PC-9 (cell line): ENCODE measurements at regions not wholly inside any gene's neighbourhood (a gene's known extent, or its start where the extent isn't known, plus 50 kb on each side); places are given as distances from the start of the nearest gene placed in this dataset.

Experiments used
- BruUV-seq: library from RNA; stranded (reverse); fragments of 400-500 nt; replicated peaks from 2 replicates; lab custom pipeline; 2021; lab: Mats Ljungman, UMichigan
- CTCF ChIA-PET: fragments of 300-600 bp; sonication (Branson Sonifier 250); formaldehyde crosslinking; loops from one replicate; lab custom pipeline; 2022; ENCODE audit warnings: antibody characterized with exemption; lab: Charles Lee
- POLR2A ChIA-PET: fragments of 300-600 bp; sonication (Branson Sonifier 250); formaldehyde crosslinking; loops from one replicate; lab custom pipeline; 2022; ENCODE audit warnings: antibody characterized with exemption; ENCODE audit not compliant: unreplicated experiment; lab: Charles Lee
- DNase-seq, 2 experiments: peaks; one replicate each; pipeline versions ENCODE4 v3.0.0 to v3.0.0-alpha.2; 2015 to 2022; ENCODE audit warnings: mixed read lengths in 1 of 2
- H2AFZ ChIP-seq: fragments of 200-600 bp; sonication (generic); 2 replicates; pipeline ENCODE4 v1.8.1; 2017; ENCODE audit warnings: antibody characterized with exemption
- H3F3A ChIP-seq: fragments of 200-600 bp; sonication (generic); 2 replicates; pipeline ENCODE4 v1.8.1; 2017; ENCODE audit warnings: antibody characterized with exemption, mild to moderate bottlenecking, low read depth; ENCODE audit not compliant: insufficient read depth
- H3K27ac ChIP-seq: fragments of 200-600 bp; sonication (generic); 2 replicates; pipeline ENCODE4 v1.6.1; 2016; ENCODE audit warnings: mixed run types
- H3K27me3 ChIP-seq: fragments of 200-600 bp; sonication (generic); 2 replicates; pipeline ENCODE4 v1.6.1; 2016; ENCODE audit warnings: low read depth, mixed run types; ENCODE audit not compliant: insufficient read depth
- H3K36me3 ChIP-seq: fragments of 200-600 bp; sonication (generic); 2 replicates; pipeline ENCODE4 v1.6.1; 2016; ENCODE audit warnings: low read depth, mixed run types
- H3K4me1 ChIP-seq: fragments of 200-600 bp; sonication (generic); replicated peaks from 2 replicates; pipeline ENCODE4 v1.6.1; 2016; ENCODE audit warnings: mixed run types; ENCODE audit not compliant: insufficient read depth
- H3K4me2 ChIP-seq: fragments of 200-600 bp; sonication (generic); 2 replicates; pipeline ENCODE4 v1.6.1; 2017; ENCODE audit warnings: mixed run types
- H3K4me3 ChIP-seq: fragments of 200-600 bp; sonication (generic); 2 replicates; pipeline ENCODE4 v1.6.1; 2016; ENCODE audit warnings: mixed run types
- H3K79me2 ChIP-seq: fragments of 200-600 bp; sonication (generic); 2 replicates; pipeline ENCODE4 v1.6.1; 2017; ENCODE audit warnings: low read depth, mixed run types
- H3K9me2 ChIP-seq: fragments of 200-600 bp; sonication (generic); 2 replicates; pipeline ENCODE4 v1.8.1; 2017; ENCODE audit warnings: mild to moderate bottlenecking; ENCODE audit not compliant: insufficient read depth
- H3K9me3 ChIP-seq: fragments of 200-600 bp; sonication (generic); 2 replicates; pipeline ENCODE4 v1.8.1; 2016; ENCODE audit warnings: low read depth; ENCODE audit not compliant: insufficient read depth
- H4K20me1 ChIP-seq: fragments of 200-600 bp; sonication (generic); 2 replicates; pipeline ENCODE4 v1.8.1; 2017; ENCODE audit not compliant: insufficient read depth
- EZH2 ChIP-seq: fragments of 200-600 bp; sonication (generic); IDR thresholded peaks from 2 replicates; pipeline ENCODE4 v1.8.0; 2017; ENCODE audit warnings: antibody characterized with exemption, low read depth
- intact Hi-C: fragments of 100-400 bp; cut with micrococcal nuclease; formaldehyde crosslinking; loops from one replicate; pipeline ENCODE4 v1.10.0; 2022; ENCODE audit not compliant: unreplicated experiment
- TF ChIP-seq, protein P1 (sequence below): fragments of 200-600 bp; sonication (generic); conservative IDR thresholded peaks from 2 replicates; pipeline ENCODE4 v1.6.1; 2017; ENCODE audit warnings: mixed run types, antibody characterized with exemption, mild to moderate bottlenecking, moderate library complexity

DNA sequence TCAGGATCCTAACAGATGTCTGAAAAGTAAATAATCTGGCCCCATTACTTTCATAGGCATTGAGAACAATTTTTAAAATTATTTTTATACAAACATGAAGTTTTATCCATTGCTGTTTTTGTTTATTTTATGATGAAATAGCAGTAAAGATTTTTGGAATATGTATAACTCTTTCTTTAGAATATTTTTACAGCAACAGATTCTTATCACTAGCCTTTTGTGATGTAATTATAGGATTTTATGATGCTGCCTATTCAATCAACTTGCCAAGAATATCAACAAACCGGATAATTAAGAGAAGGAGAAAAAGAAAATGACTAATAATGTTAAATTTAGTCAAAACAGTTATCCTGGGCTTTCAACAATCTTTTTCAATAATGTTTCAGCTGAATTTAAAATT is 386.3 kb downstream of the ZIC1 start:
- no peak overlapping the region for H3K4me2 ChIP-seq
- ChIA-PET CTCF (no interaction called here), POLR2A (no interaction called here)
- no peak overlapping the region for H3K4me3 ChIP-seq
- no peaks in the 10 kb centered on the region for H3K4me1 ChIP-seq
- H3K27me3 ChIP-seq, result no peaks in the 10 kb centered on the region
- H3K9me2 ChIP-seq, result no peaks in the 10 kb centered on the region
- intact Hi-C loops, result no loop called here
- no peaks in the 10 kb centered on the region for H3K36me3 ChIP-seq
- no TSS peak for BruUV-seq
- H4K20me1 ChIP-seq, result no peaks in the 10 kb centered on the region
- TF ChIP-seq EZH2, result no peak
- TF ChIP-seq, protein P1, sequence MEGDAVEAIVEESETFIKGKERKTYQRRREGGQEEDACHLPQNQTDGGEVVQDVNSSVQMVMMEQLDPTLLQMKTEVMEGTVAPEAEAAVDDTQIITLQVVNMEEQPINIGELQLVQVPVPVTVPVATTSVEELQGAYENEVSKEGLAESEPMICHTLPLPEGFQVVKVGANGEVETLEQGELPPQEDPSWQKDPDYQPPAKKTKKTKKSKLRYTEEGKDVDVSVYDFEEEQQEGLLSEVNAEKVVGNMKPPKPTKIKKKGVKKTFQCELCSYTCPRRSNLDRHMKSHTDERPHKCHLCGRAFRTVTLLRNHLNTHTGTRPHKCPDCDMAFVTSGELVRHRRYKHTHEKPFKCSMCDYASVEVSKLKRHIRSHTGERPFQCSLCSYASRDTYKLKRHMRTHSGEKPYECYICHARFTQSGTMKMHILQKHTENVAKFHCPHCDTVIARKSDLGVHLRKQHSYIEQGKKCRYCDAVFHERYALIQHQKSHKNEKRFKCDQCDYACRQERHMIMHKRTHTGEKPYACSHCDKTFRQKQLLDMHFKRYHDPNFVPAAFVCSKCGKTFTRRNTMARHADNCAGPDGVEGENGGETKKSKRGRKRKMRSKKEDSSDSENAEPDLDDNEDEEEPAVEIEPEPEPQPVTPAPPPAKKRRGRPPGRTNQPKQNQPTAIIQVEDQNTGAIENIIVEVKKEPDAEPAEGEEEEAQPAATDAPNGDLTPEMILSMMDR, result no peak
- H3F3A ChIP-seq, result no peaks in the 10 kb centered on the region
- no peaks in the 10 kb centered on the region for H3K79me2 ChIP-seq
- no peak for DNase-seq
- H3K27ac ChIP-seq, result no peak overlapping the region
- H2AFZ ChIP-seq, result no peak overlapping the region
- H3K9me3 ChIP-seq, result no peaks in the 10 kb centered on the region

DNA sequence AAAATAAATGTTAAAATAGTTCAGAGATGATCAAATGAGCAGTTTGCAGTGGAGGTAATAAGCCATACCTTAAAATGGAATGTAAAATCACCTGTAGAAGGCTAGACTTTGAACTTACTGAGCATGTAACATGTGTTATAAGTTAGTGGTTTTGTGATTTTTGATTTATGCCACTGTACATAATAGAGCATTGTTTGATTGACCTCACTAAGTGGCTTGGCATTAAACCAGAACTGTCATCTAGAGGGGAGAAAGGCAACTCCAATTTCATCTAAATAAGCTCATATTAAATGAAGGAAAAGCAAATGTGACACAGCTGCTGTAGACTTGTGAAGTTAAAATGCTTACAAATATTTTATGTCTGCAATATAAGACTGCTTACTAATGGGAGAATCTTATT is 387.9 kb downstream of the ZIC1 start:
- H3K4me2 ChIP-seq, result no peak overlapping the region
- no peaks in the 10 kb centered on the region for H3K9me3 ChIP-seq
- ChIA-PET CTCF (no interaction called here), POLR2A (no interaction called here)
- H3K36me3 ChIP-seq, result no peaks in the 10 kb centered on the region
- H3K27ac ChIP-seq, result no peak overlapping the region
- intact Hi-C loops, result no loop called here
- no peaks in the 10 kb centered on the region for H3K4me1 ChIP-seq
- H4K20me1 ChIP-seq, result no peaks in the 10 kb centered on the region
- no TSS peak for BruUV-seq
- H3K4me3 ChIP-seq, result no peak overlapping the region
- TF ChIP-seq EZH2, result no peak
- TF ChIP-seq, protein P1, result no peak
- no peak overlapping the region for H2AFZ ChIP-seq
- H3K79me2 ChIP-seq, result no peaks in the 10 kb centered on the region
- H3F3A ChIP-seq, result no peaks in the 10 kb centered on the region
- no peaks in the 10 kb centered on the region for H3K9me2 ChIP-seq
- H3K27me3 ChIP-seq, result no peaks in the 10 kb centered on the region
- DNase-seq, result no peak

DNA sequence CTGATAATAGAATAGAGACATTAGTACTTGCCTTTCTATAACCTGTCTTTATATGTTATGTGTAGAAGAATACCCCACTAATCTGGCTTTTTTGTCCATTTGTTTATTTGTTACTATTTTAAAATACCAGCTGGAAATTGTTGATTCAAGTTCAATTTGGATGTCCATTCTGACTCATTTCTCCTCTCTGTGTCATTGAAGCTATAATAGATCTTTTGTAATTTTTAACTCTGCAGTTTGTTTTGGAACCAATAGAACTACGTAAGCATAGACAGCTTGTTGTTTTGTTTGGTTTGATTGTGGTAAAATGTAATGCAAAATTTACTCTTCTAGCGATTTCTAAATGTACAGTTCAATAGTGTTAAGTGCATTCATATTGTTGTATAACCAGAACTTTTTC is 390.4 kb downstream of the ZIC1 start:
- Histone ChIP-seq H3K4me3 (no peak overlapping the region), H3K27me3 (no peaks in the 10 kb centered on the region), H2AFZ (no peak overlapping the region), H3K36me3 (no peaks in the 10 kb centered on the region), H4K20me1 (no peaks in the 10 kb centered on the region), H3K9me3 (no peaks in the 10 kb centered on the region), H3K27ac (no peak overlapping the region), H3K4me1 (no peaks in the 10 kb centered on the region), H3K79me2 (no peaks in the 10 kb centered on the region), H3K9me2 (no peaks in the 10 kb centered on the region), H3F3A (no peaks in the 10 kb centered on the region), H3K4me2 (no peak overlapping the region)
- DNase-seq, result no peak
- intact Hi-C loops, result no loop called here
- ChIA-PET CTCF (no interaction called here), POLR2A (no interaction called here)
- no peak for TF ChIP-seq EZH2
- TF ChIP-seq, protein P1, result no peak
- no TSS peak for BruUV-seq
